Body of pancreas (tissue), 4 donors: ENCODE measurements at regions not wholly inside any gene's neighbourhood (a gene's known extent, or its start where the extent isn't known, plus 50 kb on each side); places are given as distances from the start of the nearest gene placed in this dataset.

Experiments used
- POLR2A ChIP-seq, 3 donors: fragments of 450-650 bp; IDR thresholded peaks; one replicate each; pipeline ENCODE4 v1.6.1; 2016; ENCODE audit warnings: antibody characterized with exemption in 3 of 3, mild to moderate bottlenecking in 2 of 3
- TF ChIP-seq, protein P1 (sequence below), 7 experiments: fragments of 450-650 bp in 4 of 7; fragments of 200-600 bp in 3 of 7; sonication (generic) in 3 of 7; IDR thresholded peaks; one replicate each; pipeline ENCODE4 v1.5.1; 2016 to 2019; ENCODE audit warnings: antibody characterized with exemption in 7 of 7

DNA sequence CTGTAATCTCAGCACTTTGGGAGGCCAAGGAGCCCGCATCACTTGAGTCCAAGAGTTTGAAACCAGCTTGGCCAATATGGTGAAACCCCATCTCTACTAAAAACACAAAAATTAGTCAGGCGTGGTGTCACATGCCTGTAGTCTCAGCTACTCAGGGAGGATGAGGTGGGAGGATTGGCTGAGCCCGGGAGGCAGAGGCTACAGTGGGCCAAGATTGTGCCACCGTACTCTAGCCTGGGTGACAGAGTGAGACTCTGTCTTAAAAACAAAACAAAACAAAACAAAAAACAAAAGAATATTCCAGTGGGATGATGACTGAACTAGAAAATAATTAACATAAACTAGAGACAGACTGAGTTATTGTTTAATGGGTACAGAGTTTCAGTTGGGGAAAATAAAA, 81.7 kb upstream of the ABCC4 start:
- TF ChIP-seq, protein P1, sequence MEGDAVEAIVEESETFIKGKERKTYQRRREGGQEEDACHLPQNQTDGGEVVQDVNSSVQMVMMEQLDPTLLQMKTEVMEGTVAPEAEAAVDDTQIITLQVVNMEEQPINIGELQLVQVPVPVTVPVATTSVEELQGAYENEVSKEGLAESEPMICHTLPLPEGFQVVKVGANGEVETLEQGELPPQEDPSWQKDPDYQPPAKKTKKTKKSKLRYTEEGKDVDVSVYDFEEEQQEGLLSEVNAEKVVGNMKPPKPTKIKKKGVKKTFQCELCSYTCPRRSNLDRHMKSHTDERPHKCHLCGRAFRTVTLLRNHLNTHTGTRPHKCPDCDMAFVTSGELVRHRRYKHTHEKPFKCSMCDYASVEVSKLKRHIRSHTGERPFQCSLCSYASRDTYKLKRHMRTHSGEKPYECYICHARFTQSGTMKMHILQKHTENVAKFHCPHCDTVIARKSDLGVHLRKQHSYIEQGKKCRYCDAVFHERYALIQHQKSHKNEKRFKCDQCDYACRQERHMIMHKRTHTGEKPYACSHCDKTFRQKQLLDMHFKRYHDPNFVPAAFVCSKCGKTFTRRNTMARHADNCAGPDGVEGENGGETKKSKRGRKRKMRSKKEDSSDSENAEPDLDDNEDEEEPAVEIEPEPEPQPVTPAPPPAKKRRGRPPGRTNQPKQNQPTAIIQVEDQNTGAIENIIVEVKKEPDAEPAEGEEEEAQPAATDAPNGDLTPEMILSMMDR (IDR thresholded peaks at IDR 0.05): no peak
- TF ChIP-seq POLR2A (IDR thresholded peaks at IDR 0.05): no peak
